GM10248 (cell line): ENCODE measurements at regions not wholly inside any gene's neighbourhood (a gene's known extent, or its start where the extent isn't known, plus 50 kb on each side); places are given as distances from the start of the nearest gene placed in this dataset.

Experiments used
- CTCF ChIA-PET: fragments of 300-600 bp; sonication (Branson Sonifier 250); formaldehyde crosslinking; extraction: SDS; loops from one replicate; lab custom pipeline; 2021; ENCODE audit warnings: antibody characterized with exemption; lab: Yijun Ruan, JAX
- POLR2A ChIA-PET: fragments of 350-650 bp; sonication (Branson Sonifier 250); formaldehyde crosslinking; extraction: SDS; loops from one replicate; lab custom pipeline; 2020; ENCODE audit warnings: antibody characterized with exemption; lab: Yijun Ruan, JAX
- DNase-seq: peaks from one replicate; pipeline ENCODE4 v3.0.0; 2012; ENCODE audit errors: extremely low spot score
- CTCF ChIP-seq: IDR thresholded peaks from 2 replicates; pipeline ENCODE4 v1.5.1; 2012; ENCODE audit warnings: mild to moderate bottlenecking, low read depth; ENCODE audit errors: extremely low read depth, missing control alignments, control extremely low read depth

- TF ChIP-seq CTCF, result no peak
- CTCF ChIA-PET, result no interaction called here
- POLR2A ChIA-PET, result interaction anchor here (0.6 kb wide), 1 partner anchor 162 kb away, joined by 3 read pairs; no protein-coding TSS in a partner anchor
- DNase-seq, result no peak
Measured at GRCh38 chr3:72259755-72260587, 475.0 kb upstream of the PROK2 start.

- no peak for TF ChIP-seq CTCF
- POLR2A ChIA-PET, result no interaction called here
- no peak for DNase-seq
- CTCF ChIA-PET, result interaction anchor here (1.0 to 2.7 kb wide), 6 partner anchors 10 to 328 kb away, joined by 3 to 8 read pairs (median 4); no protein-coding TSS in a partner anchor
Measured at GRCh38 chr3:72258361-72259141, 473.6 kb upstream of the PROK2 start.

GRCh38 chr3:72257738-72258137, 472.8 kb upstream of the PROK2 start:
- DNase-seq, result no peak
- ChIA-PET POLR2A (no interaction called here), CTCF (interaction anchor here (1.0 to 2.7 kb wide), 6 partner anchors 9 to 327 kb away, joined by 3 to 9 read pairs (median 4); no protein-coding TSS in a partner anchor)
- no peak for TF ChIP-seq CTCF

- TF ChIP-seq CTCF, result no peak
- CTCF ChIA-PET, result interaction anchor here (0.9 to 2.7 kb wide), 5 partner anchors 9 to 327 kb away, joined by 3 to 9 read pairs (median 4); no protein-coding TSS in a partner anchor
- DNase-seq, result no peak
- POLR2A ChIA-PET, result no interaction called here
Measured at GRCh38 chr3:72257203-72257602, 472.3 kb upstream of the PROK2 start.

- ChIA-PET POLR2A (no interaction called here), CTCF (interaction anchor here (0.9 to 2.7 kb wide), 3 partner anchors 8 to 14 kb away, joined by 3 to 9 read pairs (median 8); no protein-coding TSS in a partner anchor)
- DNase-seq, result no peak
- TF ChIP-seq CTCF, result no peak
Measured at GRCh38 chr3:72256716-72257115, 471.8 kb upstream of the PROK2 start.
